GM12872 (cell line): ENCODE measurements at regions not wholly inside any gene's neighbourhood (a gene's known extent, or its start where the extent isn't known, plus 50 kb on each side); places are given as distances from the start of the nearest gene placed in this dataset.
A peak's percentile ranks its signal among the peaks of the same experiment; 100 is the strongest.

ENCODE experiments used
- TF ChIP-seq, protein P1 (sequence below): IDR thresholded peaks from 3 replicates; pipeline ENCODE4 v1.5.1; 2011; ENCODE audit warnings: low read depth, mild to moderate bottlenecking, low read length, moderate library complexity; ENCODE audit not compliant: insufficient read depth

DNA sequence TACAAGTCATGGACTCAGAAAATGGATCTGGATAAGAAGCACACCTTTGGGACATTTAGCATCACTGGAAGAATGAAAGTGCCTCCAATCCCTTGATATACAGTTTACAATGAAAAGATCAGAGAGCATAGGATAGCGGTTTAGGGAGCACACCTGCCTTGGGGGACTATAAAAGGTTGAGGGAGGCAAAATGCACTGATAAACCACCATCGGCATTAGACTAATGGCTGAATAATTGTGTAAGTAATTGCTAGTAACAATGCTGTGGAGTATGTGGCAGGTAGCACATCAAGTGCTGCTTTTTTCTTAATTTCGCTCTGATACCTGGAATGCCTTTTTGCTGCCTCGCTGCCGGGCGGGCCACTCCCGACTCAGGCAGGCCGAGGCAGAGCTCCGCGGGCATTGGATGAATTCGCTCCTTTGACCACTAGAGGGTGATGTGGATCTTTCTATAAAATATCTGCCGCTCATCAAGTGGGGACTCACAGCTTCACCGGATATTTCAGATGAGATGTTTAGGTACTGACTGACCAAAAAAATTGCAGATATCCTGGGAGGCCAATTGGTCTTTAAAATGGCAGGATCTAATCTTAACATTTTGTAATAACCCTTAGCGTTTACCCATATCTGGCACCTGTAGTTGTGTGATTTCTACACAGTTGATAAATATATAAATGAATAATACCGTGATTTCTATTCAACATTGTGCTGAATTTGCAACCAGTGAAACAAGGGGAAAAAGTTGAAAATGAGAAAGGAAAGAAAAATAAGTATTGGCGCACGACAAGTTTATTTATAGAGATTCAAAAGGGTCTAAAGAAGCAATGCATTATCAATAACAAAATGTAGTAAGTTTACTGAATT, 116.8 kb upstream of the PRSS1 start:
- TF ChIP-seq, protein P1, sequence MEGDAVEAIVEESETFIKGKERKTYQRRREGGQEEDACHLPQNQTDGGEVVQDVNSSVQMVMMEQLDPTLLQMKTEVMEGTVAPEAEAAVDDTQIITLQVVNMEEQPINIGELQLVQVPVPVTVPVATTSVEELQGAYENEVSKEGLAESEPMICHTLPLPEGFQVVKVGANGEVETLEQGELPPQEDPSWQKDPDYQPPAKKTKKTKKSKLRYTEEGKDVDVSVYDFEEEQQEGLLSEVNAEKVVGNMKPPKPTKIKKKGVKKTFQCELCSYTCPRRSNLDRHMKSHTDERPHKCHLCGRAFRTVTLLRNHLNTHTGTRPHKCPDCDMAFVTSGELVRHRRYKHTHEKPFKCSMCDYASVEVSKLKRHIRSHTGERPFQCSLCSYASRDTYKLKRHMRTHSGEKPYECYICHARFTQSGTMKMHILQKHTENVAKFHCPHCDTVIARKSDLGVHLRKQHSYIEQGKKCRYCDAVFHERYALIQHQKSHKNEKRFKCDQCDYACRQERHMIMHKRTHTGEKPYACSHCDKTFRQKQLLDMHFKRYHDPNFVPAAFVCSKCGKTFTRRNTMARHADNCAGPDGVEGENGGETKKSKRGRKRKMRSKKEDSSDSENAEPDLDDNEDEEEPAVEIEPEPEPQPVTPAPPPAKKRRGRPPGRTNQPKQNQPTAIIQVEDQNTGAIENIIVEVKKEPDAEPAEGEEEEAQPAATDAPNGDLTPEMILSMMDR: peak; percentile 74

DNA sequence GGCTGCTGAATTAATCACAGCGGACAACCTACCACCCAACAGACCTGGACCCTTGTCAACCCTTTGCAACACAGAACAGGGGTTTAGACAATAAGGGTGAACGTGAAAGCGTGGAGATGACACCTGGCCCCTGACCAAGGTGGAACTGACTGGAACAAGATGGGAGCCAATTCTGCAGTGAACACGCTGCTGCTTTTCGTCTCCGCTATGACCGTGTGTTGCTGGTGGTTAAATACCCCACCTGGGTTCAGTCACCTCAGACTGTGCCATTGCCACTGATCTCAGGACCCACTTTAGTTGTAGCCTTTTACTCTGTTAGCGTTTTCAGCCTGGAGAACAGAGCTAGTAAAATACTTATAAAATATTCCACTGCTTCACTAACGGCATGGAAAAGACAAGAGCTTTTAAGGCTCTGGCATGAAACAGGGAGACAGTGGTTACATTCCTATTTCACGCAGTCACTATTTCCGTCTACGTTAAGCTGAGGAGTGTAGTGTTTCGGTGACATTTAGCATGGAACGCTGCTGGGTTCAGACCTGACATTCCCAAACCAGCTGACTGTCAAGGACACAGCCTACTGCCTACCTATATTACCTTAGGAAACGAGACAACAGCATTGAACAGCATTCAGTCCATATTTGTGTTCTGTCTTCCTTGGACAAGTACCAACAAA, 119.5 kb upstream of the PRSS1 start:
- TF ChIP-seq, protein P1: no peak

DNA sequence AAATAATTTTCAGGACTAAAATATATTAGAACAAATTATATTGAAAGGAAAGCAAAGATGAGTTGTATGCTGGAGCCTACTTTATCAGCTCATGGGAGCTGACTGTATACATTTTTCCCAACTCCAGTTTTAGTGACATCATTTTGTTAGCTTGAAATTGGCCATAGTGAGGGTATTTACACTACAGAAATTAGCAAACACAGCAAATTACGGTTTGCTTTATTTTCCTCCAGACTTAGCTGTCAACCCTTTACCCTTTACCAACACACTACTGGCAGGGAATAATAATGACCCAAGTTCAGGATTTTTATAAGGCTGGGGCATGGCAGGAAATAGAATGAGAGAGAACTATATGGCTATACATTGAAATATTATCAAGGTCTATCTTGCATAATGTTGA, 120.3 kb upstream of the PRSS1 start:
- TF ChIP-seq, protein P1: no peak

DNA sequence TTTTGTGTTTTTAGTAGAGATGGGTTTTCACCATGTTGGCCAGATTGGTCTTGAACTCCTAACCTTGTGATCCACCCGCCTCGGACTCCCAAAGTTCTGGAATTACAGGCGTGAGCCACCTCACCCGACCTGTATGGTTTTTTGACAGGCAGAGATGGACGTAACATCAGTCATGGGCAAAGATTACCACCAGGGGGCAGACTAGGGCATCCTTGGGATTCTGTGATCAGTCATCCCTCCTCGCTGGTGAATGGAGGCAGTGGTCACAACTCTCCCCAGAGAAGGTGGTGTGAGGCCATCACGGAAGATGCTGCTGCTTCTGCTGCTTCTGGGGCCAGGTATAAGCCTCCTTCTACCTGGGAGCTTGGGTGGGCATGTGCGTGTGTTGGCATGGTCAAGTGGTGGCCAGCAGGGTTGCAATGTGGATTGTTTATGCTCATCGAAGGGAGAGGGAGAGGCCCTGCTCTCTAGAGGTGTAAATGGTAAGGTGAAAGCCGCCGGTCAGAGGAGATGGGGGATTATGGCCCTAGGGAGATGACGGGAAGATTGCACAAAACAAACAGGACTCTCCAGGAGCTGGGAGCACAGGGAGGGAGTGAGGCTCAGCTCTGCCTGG, 122.7 kb upstream of the PRSS1 start:
- TF ChIP-seq, protein P1: peak; percentile 84

DNA sequence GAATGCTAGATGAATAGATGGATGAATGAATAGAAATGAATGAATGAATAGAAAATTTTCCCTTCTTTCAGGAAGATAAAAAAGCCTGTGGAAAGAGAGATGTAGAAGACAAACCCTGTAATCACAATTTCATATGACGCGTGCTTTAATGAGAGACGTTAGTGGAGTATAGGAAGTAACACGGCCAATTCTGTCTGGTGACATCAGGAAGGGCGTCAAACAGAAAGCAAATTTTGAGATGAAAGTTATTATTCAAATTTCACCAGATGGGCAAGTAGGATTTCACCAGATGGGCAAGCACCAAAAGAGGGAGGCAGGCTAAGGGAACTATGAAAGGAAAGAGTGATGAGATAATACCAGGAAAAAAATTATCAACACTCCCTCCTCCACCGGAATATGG, 128.9 kb upstream of the PRSS1 start:
- TF ChIP-seq, protein P1: no peak

DNA sequence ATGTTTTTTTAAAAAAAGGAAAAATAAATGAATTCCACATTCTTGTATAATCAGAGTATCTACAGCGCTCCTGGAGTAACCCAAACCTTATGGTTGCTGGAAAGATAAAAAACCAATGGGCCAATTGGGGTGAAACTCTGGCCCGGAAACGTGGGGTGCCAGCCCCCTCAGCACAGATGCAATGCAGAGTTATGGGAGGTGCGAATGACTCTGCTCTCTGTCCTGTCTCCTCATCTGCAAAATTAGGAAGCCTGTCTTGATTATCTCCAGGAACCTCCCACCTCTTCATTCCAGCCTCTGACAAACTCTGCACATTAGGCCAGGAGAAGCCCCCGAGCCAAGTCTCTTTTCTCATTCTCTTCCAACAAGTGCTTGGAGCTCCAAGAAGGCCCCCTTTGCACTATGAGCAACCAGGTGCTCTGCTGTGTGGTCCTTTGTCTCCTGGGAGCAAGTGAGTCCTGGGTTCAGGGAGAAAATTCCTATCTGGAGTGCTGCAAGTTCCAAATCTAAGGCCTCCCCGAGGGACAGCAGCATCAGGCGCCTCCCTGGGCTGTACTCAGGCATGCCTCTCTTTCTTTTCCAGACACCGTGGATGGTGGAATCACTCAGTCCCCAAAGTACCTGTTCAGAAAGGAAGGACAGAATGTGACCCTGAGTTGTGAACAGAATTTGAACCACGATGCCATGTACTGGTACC, 130.5 kb upstream of the PRSS1 start:
- TF ChIP-seq, protein P1: no peak

DNA sequence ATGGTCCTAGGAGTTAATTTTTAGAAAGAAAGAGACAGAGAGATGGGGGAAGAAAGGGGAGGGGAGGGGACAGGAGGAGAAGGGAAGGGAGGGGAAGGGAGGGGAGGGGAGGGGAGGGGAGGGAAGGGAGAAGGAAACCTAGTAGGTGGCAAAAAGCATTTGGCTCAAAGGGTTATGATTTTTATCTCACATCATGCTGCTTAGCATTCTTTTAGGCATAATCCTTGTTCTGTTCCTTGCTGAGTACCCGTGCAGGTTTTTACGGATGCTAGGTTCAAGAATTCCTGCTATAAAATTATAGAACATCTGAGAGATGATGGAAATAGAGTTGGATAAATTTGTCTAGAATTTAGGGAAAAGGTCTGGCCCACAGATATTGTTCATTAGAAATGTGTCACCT, 132.4 kb upstream of the PRSS1 start:
- TF ChIP-seq, protein P1: no peak
